GM12878 (cell line): ENCODE measurements at regions not wholly inside any gene's neighbourhood (a gene's known extent, or its start where the extent isn't known, plus 50 kb on each side); places are given as distances from the start of the nearest gene placed in this dataset.

Source experiments
- ATAC-seq: fragments of 200-7000 bp; cut with Tn5 transposase; 3 replicates; pipeline ENCODE4 v1.9.1; 2020; ENCODE audit warnings: mild to moderate bottlenecking, moderate library complexity
- BruUV-seq: library from RNA; stranded (reverse); fragments of 400-500 nt; replicated peaks from 2 replicates; lab custom pipeline; 2021; lab: Mats Ljungman, UMichigan
- CTCF ChIA-PET: fragments of 300-600 bp; sonication (Branson Sonifier 250); formaldehyde crosslinking; extraction: SDS; loops from one replicate; lab custom pipeline; 2021; ENCODE audit warnings: inconsistent platforms; lab: Yijun Ruan, JAX
- POLR2A ChIA-PET: fragments of 350-600 bp; formaldehyde crosslinking; extraction: SDS; loops from one replicate; lab custom pipeline; 2021; ENCODE audit warnings: inconsistent platforms; lab: Charles Lee
- RAD21 ChIA-PET: fragments of 300-600 bp; sonication (Branson Sonifier 250); formaldehyde crosslinking; loops from one replicate; lab custom pipeline; 2023; ENCODE audit warnings: antibody characterized with exemption; ENCODE audit not compliant: unreplicated experiment; lab: Charles Lee
- SMC1A ChIA-PET: fragments of 300-600 bp; sonication (Branson Sonifier 250); formaldehyde crosslinking; loops from one replicate; lab custom pipeline; 2023; ENCODE audit not compliant: unreplicated experiment, uncharacterized antibody; lab: Charles Lee
- DNase-seq: peaks from one replicate; pipeline ENCODE4 v3.0.0-alpha.2; 2011; ENCODE audit warnings: low read depth, low spot score
- FAIRE-seq: peaks from 3 replicates; lab custom pipeline; 2011; peaks lifted over from hg19 to GRCh38; lab: Jason Lieb, UNC
- H2AFZ ChIP-seq: 2 replicates; pipeline ENCODE4 v1.6.0; 2011; ENCODE audit warnings: low read depth, low read length, control low read depth; ENCODE audit not compliant: control insufficient read depth
- H3K27ac ChIP-seq: 2 replicates; pipeline ENCODE4 v1.5.1; 2011; ENCODE audit warnings: control low read depth; ENCODE audit not compliant: control insufficient read depth, insufficient read depth
- H3K27me3 ChIP-seq, 2 experiments: replicated peaks in 1 of 2; 2 replicates each; pipeline versions ENCODE4 v1.6.0 to v1.6.1; 2011; ENCODE audit warnings: low read length in 1 of 2; ENCODE audit not compliant: control insufficient read depth in 2 of 2, insufficient read depth in 2 of 2
- H3K36me3 ChIP-seq, 2 experiments: 2 replicates each; pipeline ENCODE4 v1.5.1; 2011; ENCODE audit warnings: low read length in 1 of 2; ENCODE audit not compliant: control insufficient read depth in 2 of 2, insufficient read depth in 2 of 2
- H3K4me1 ChIP-seq: 2 replicates; pipeline ENCODE4 v1.6.1; 2011; ENCODE audit warnings: mild to moderate bottlenecking, low read length, moderate library complexity, mixed read lengths; ENCODE audit not compliant: control insufficient read depth, insufficient read depth
- H3K4me2 ChIP-seq: 2 replicates; pipeline ENCODE4 v1.6.0; 2011; ENCODE audit warnings: control low read depth; ENCODE audit not compliant: control insufficient read depth, insufficient read depth
- H3K4me3 ChIP-seq: fragments of 200-600 bp; sonication (generic); 2 replicates; pipeline ENCODE4 v1.5.1; 2016
- H3K79me2 ChIP-seq: 2 replicates; pipeline ENCODE4 v1.6.0; 2011; ENCODE audit warnings: low read length; ENCODE audit not compliant: control insufficient read depth, insufficient read depth
- H3K9ac ChIP-seq: 2 replicates; pipeline ENCODE4 v1.8.0; 2011; ENCODE audit warnings: low read length, control low read depth, mixed read lengths; ENCODE audit not compliant: control insufficient read depth, insufficient read depth
- H3K9me3 ChIP-seq: replicated peaks from 3 replicates; pipeline ENCODE4 v1.5.1; 2011; ENCODE audit warnings: mild to moderate bottlenecking, low read length; ENCODE audit not compliant: control insufficient read depth, insufficient read depth
- H4K20me1 ChIP-seq: 2 replicates; pipeline ENCODE4 v1.6.0; 2011; ENCODE audit not compliant: control insufficient read depth, insufficient read depth
- HDAC2 ChIP-seq: fragments of 200-600 bp; sonication (generic); IDR thresholded peaks from 2 replicates; pipeline ENCODE4 v1.6.1; 2017
- IKZF1 ChIP-seq: fragments of 450-650 bp; conservative IDR thresholded peaks from 2 replicates; pipeline ENCODE4 v1.6.1; 2017; ENCODE audit warnings: antibody characterized with exemption, mild to moderate bottlenecking
- MYC ChIP-seq: IDR thresholded peaks from 2 replicates; pipeline ENCODE4 v1.6.1; 2011; ENCODE audit warnings: mild to moderate bottlenecking, low read length, moderate library complexity, inconsistent platforms; ENCODE audit not compliant: insufficient read depth, insufficient replicate concordance, insufficient read length, severe bottlenecking
- NFXL1 ChIP-seq: fragments of 450-650 bp; IDR thresholded peaks from 2 replicates; pipeline ENCODE4 v1.6.1; 2017; ENCODE audit warnings: antibody characterized with exemption, mild to moderate bottlenecking, borderline replicate concordance
- NR2F1 ChIP-seq: fragments of 450-650 bp; conservative IDR thresholded peaks from 2 replicates; pipeline ENCODE4 v1.6.1; 2017; ENCODE audit warnings: mild to moderate bottlenecking
- PML ChIP-seq: IDR thresholded peaks from 2 replicates; pipeline ENCODE4 v1.6.1; 2012; ENCODE audit warnings: low read length, inconsistent platforms
- RAD21 ChIP-seq: IDR thresholded peaks from 2 replicates; pipeline ENCODE4 v1.6.1; 2011; ENCODE audit warnings: mild to moderate bottlenecking, low read depth, low read length, moderate library complexity; ENCODE audit not compliant: insufficient read depth
- SREBF1 ChIP-seq: IDR thresholded peaks from 2 replicates; pipeline ENCODE4 v1.6.1; 2012; ENCODE audit warnings: mild to moderate bottlenecking, low read length
- SRF ChIP-seq, 2 experiments: IDR thresholded peaks; 2 replicates each; pipeline ENCODE4 v1.6.1; 2011; ENCODE audit warnings: low read depth in 2 of 2, low read length in 2 of 2, mild to moderate bottlenecking in 1 of 2, moderate library complexity in 1 of 2
- STAT1 ChIP-seq: fragments of 450-650 bp; conservative IDR thresholded peaks from 2 replicates; pipeline ENCODE4 v1.6.1; 2014; ENCODE audit warnings: antibody characterized with exemption, mild to moderate bottlenecking
- TAF1 ChIP-seq: IDR thresholded peaks from 2 replicates; pipeline ENCODE4 v1.6.1; 2011; ENCODE audit warnings: mild to moderate bottlenecking, low read depth, low read length, borderline replicate concordance
- USF1 ChIP-seq: IDR thresholded peaks from 2 replicates; pipeline ENCODE4 v1.6.1; 2011; ENCODE audit warnings: borderline replicate concordance, low read depth, mild to moderate bottlenecking, moderate library complexity, mixed read lengths, low read length; ENCODE audit not compliant: insufficient read depth; ENCODE audit errors: extremely low read length
- ZBTB11 ChIP-seq: fragments of 450-650 bp; formaldehyde crosslinking; IDR thresholded peaks from 2 replicates; pipeline ENCODE4 v1.5.0; 2022; ENCODE audit warnings: mild to moderate bottlenecking, missing genetic modification characterization
- ZBTB4 ChIP-seq: fragments of 450-650 bp; formaldehyde crosslinking; IDR thresholded peaks from 2 replicates; pipeline ENCODE4 v1.4.0; 2022; ENCODE audit warnings: mild to moderate bottlenecking, moderate library complexity
- WGBS: methylation state at CpG from one replicate; pipeline ENCODE4 v1.1.6; 2016; ENCODE audit warnings: low lambda C conversion rate; ENCODE audit not compliant: insufficient replicate concordance, insufficient coverage; ENCODE audit errors: missing lambda C conversion rate; 5-methylcytosine and 5-hydroxymethylcytosine counted together
- in situ Hi-C: fragments of 300-500 bp; cut with MboI; formaldehyde crosslinking; loops from 9 replicates; pipeline ENCODE4 v1.14.3; 2018; ENCODE audit warnings: mixed read lengths
- intact Hi-C: fragments of 100-400 bp; cut with micrococcal nuclease; formaldehyde crosslinking; loops from one replicate; pipeline ENCODE4 v1.14.2; 2022; ENCODE audit not compliant: unreplicated experiment

GRCh38 chr2:221203856-221204255, 368.2 kb downstream of the EPHA4 start:
- WGBS, result 3% methylated on average over 2 of the region's 2 CpGs
- Histone ChIP-seq H3K4me3 (no peak overlapping the region), H3K36me3 (no peaks in the 10 kb centered on the region), H3K79me2 (no peaks in the 10 kb centered on the region), H3K9me3 (no peaks in the 10 kb centered on the region), H3K9ac (no peak overlapping the region), H3K27ac (no peak overlapping the region), H2AFZ (no peak overlapping the region), H3K27me3 (no peaks in the 10 kb centered on the region), H3K4me2 (no peak overlapping the region), H4K20me1 (no peaks in the 10 kb centered on the region), H3K4me1 (peaks cover 3% of the 10 kb centered on the region; the same call in 1 of the 2 replicates)
- DNase-seq (no peak), FAIRE-seq (no peak), ATAC-seq (no peak)
- in situ Hi-C loops (no loop called here), intact Hi-C loops (no loop called here)
- BruUV-seq, result no TSS peak
- ChIA-PET RAD21 (no interaction called here), CTCF (interaction anchor here (1.6 kb wide), 1 partner anchor 10 kb away, joined by 3 read pairs; no protein-coding TSS in a partner anchor), POLR2A (interaction anchor here (1.6 kb wide), 1 partner anchor 26 kb away, joined by 3 read pairs; no protein-coding TSS in a partner anchor), SMC1A (no interaction called here)
- TF ChIP-seq ZBTB4 (CRISPR knock-in tag) (no peak), ZBTB11 (CRISPR knock-in tag) (no peak), SRF (IDR thresholded peaks at IDR 0.05; ENCODE audit: low read depth in 2 of 2, low read length in 2 of 2) (no peak), RAD21 (no peak), SREBF1 (no peak), USF1 (no peak), IKZF1 (no peak), STAT1 (no peak), HDAC2 (no peak), NR2F1 (no peak), PML (no peak), TAF1 (no peak), NFXL1 (no peak), MYC (no peak)
